Spleen (tissue), 7 donors: ENCODE measurements at regions not wholly inside any gene's neighbourhood (a gene's known extent, or its start where the extent isn't known, plus 50 kb on each side); places are given as distances from the start of the nearest gene placed in this dataset.
"Not testable (repeated sequence)": the region's sequence is repeated elsewhere in the genome, so short reads cannot be mapped to it uniquely, and the experiment has no call there.

Experiments used
- POLR2A ChIP-seq, 3 donors: fragments of 450-650 bp; IDR thresholded peaks; one replicate each; pipeline ENCODE4 v1.5.1; 2017; ENCODE audit warnings: antibody characterized with exemption in 3 of 3, mild to moderate bottlenecking in 1 of 3
- POLR2AphosphoS5 ChIP-seq, 3 donors: sonication (generic); formaldehyde crosslinking; IDR thresholded peaks; one replicate each; pipeline ENCODE4 v1.5.1; 2017; ENCODE audit warnings: antibody characterized with exemption in 3 of 3
- TF ChIP-seq, protein P1 (sequence below), 11 experiments: fragments of 200-600 bp in 7 of 11; fragments of 450-650 bp in 4 of 11; sonication (generic) in 4 of 11; IDR thresholded peaks in 8 of 11; conservative IDR thresholded peaks in 3 of 11; 1 replicate in 7 of 11; 2 replicates in 4 of 11; pipeline versions ENCODE4 v1.4.0 to v1.8.0; 2016 to 2021; ENCODE audit warnings: antibody characterized with exemption in 11 of 11, inconsistent platforms in 4 of 11, mild to moderate bottlenecking in 1 of 11
- donor health status: DM: no; HTN: no; CAD: no; lungs with moderate emphysema.
- donor health status: DM: no; HTN: no; CAD: no.
- donor health status: DM: no; HTN: no; CAD: no.

GRCh38 chr7:3148471-3148870, 104.8 kb upstream of the CARD11 start:
- TF ChIP-seq, protein P1, sequence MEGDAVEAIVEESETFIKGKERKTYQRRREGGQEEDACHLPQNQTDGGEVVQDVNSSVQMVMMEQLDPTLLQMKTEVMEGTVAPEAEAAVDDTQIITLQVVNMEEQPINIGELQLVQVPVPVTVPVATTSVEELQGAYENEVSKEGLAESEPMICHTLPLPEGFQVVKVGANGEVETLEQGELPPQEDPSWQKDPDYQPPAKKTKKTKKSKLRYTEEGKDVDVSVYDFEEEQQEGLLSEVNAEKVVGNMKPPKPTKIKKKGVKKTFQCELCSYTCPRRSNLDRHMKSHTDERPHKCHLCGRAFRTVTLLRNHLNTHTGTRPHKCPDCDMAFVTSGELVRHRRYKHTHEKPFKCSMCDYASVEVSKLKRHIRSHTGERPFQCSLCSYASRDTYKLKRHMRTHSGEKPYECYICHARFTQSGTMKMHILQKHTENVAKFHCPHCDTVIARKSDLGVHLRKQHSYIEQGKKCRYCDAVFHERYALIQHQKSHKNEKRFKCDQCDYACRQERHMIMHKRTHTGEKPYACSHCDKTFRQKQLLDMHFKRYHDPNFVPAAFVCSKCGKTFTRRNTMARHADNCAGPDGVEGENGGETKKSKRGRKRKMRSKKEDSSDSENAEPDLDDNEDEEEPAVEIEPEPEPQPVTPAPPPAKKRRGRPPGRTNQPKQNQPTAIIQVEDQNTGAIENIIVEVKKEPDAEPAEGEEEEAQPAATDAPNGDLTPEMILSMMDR (IDR thresholded peaks at IDR 0.05 in 8 of 11, conservative IDR thresholded peaks at IDR 0.05 in 3 of 11) = not testable (repeated sequence)
- not testable (repeated sequence) for TF ChIP-seq POLR2AphosphoS5, POLR2A (IDR thresholded peaks at IDR 0.05)
